ACC112 (cell line): ENCODE measurements at regions not wholly inside any gene's neighbourhood (a gene's known extent, or its start where the extent isn't known, plus 50 kb on each side); places are given as distances from the start of the nearest gene placed in this dataset.
A peak's percentile ranks its signal among the peaks of the same experiment; 100 is the strongest.

Experiments
- H2AFZ ChIP-seq: fragments of 200-600 bp; sonication (generic); one replicate; pipeline ENCODE4 v1.6.0; 2017; ENCODE audit warnings: antibody characterized with exemption, low read length; ENCODE audit not compliant: unreplicated experiment
- H3K27ac ChIP-seq: fragments of 200-600 bp; sonication (generic); 2 replicates; pipeline ENCODE4 v1.5.1; 2014; ENCODE audit warnings: low read depth, mild to moderate bottlenecking, antibody characterized with exemption, low read length, moderate library complexity
- H3K27me3 ChIP-seq: fragments of 200-600 bp; sonication (generic); 2 replicates; pipeline ENCODE4 v1.6.1; 2014; ENCODE audit warnings: mild to moderate bottlenecking, antibody characterized with exemption, low read length, moderate library complexity, mixed read lengths; ENCODE audit not compliant: insufficient read depth
- H3K36me3 ChIP-seq: fragments of 200-600 bp; sonication (generic); 2 replicates; pipeline ENCODE4 v1.6.1; 2016; ENCODE audit warnings: mild to moderate bottlenecking, antibody characterized with exemption, low read length, moderate library complexity, mixed read lengths; ENCODE audit not compliant: insufficient read depth
- H3K4me1 ChIP-seq: fragments of 200-600 bp; sonication (generic); one replicate; pipeline ENCODE4 v1.6.1; 2016; ENCODE audit warnings: low read length, mixed read lengths; ENCODE audit not compliant: insufficient read depth, unreplicated experiment, control insufficient read depth
- H3K4me3 ChIP-seq: fragments of 200-600 bp; sonication (generic); 2 replicates; pipeline ENCODE4 v1.5.1; 2014; ENCODE audit warnings: mild to moderate bottlenecking, low read depth, low read length
- H3K79me2 ChIP-seq: fragments of 200-600 bp; sonication (generic); one replicate; pipeline ENCODE4 v1.6.0; 2016; ENCODE audit warnings: low read length; ENCODE audit not compliant: control insufficient read depth, unreplicated experiment, insufficient read depth

DNA sequence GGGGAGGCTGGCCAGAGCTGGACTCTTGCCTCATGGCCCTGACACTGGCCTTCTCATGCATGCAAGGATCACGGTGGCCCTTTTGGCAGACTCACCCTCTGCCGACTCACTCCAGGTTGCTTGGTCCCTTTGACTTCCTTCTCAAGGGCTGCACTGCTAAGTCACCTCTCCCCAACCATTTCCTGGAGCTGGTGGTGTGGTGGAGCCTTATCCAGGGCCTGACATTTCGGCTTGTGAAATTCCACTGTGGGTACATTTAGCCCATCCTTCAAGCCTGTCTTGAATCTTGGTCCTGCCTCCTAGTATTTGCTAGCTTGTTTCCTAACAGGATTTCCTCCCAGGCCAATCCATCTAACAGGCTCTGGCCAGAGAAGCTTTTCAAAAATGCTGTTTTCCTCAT, 52.6 kb upstream of the JUN start:
- no peaks in the 10 kb centered on the region for H3K27me3 ChIP-seq
- no peaks in the 10 kb centered on the region for H3K36me3 ChIP-seq
- no peak overlapping the region for H2AFZ ChIP-seq
- no peak overlapping the region for H3K27ac ChIP-seq
- no peaks in the 10 kb centered on the region for H3K79me2 ChIP-seq
- no peaks in the 10 kb centered on the region for H3K4me1 ChIP-seq
- H3K4me3 ChIP-seq = no peak overlapping the region

GRCh38 chr1:58837886-58838285, 54.0 kb upstream of the JUN start:
- Histone ChIP-seq H2AFZ (no peak overlapping the region), H3K79me2 (no peaks in the 10 kb centered on the region), H3K27ac (no peak overlapping the region), H3K4me3 (no peak overlapping the region), H3K27me3 (no peaks in the 10 kb centered on the region), H3K36me3 (no peaks in the 10 kb centered on the region), H3K4me1 (no peaks in the 10 kb centered on the region)

DNA sequence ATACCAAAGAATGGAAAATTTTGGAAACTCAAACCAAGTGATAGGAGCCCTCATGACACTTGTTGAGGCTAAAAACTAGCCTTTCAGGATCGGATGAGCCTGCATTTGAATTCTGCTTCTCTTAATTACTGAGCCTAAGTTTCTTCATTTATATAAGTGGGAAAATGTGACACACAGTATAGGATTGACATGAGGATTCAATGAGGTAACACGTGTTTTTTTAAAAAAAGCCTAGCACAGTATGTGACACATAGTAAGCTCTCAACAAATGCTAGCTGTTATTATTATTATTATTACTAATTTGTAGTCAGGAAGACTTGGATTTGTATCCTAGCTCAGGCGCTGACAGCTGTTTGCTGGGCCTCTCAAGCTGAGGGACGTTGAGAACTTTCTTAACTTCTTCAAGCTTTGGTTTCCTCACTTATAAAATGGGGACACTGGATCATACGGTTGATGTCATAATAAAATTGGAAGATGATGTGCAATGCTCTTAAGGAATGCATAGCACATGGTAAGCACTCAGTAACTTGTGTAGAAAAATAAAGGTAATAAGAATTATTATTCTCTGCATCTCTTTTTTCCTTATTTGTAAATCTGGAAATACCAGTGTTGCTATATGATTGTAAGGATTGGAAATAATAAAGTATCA, 55.4 kb upstream of the JUN start:
- Histone ChIP-seq H3K4me1 (no peaks in the 10 kb centered on the region), H2AFZ (no peak overlapping the region), H3K27me3 (no peaks in the 10 kb centered on the region), H3K79me2 (no peaks in the 10 kb centered on the region), H3K36me3 (no peaks in the 10 kb centered on the region), H3K27ac (no peak overlapping the region), H3K4me3 (no peak overlapping the region)

DNA sequence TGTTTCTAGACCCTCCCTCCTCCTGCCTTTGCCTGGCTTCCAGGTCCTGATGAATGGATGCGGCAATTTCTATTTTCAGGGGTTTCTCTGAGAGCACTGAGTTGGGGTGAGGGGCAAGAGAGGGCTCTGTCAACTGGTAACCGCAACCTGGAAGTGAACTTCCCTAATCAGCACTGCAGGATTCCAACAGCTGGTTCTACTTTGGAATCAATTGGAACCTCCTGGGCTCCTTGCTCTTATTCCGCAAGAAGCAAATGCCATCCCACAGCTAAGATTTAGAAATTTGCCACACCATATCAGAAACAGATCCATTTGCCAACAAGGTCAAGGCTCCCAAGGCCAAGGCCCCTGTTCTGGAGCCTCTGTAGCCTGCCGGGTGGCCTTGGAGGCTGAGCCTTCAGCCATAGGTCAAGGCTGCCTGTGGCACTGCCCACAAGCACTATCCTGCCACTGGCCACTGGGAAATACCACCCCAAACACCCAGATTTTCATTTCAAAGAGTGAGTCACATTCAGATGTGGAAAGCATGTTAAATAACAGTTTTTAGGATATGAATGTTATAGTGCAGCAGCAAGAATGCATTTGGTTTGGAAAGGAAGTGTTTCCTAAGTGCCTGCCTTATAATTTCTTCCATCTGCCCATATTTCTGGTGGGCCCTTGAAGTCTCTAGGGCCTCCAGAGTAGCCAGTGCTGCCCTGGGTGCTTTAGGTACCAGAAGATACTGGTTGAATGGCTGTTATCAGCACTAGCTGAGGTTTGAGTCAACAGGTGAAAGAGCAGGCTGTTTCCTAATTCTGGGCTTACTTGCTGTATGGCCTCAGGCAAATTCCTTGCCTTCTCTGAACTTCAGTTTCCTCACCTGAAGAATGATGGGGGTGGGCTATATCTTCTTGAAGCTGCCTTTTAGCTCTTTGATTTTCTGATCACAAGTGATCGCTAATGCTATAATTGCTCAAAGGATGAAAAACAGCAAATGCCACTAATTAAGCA, 56.3 kb upstream of the JUN start:
- Histone ChIP-seq H3K79me2 (no peaks in the 10 kb centered on the region), H3K27me3 (no peaks in the 10 kb centered on the region), H3K27ac (no peak overlapping the region), H2AFZ (peak overlapping the region; percentile 26), H3K4me3 (no peak overlapping the region), H3K36me3 (no peaks in the 10 kb centered on the region), H3K4me1 (peaks cover 6% of the 10 kb centered on the region)

DNA sequence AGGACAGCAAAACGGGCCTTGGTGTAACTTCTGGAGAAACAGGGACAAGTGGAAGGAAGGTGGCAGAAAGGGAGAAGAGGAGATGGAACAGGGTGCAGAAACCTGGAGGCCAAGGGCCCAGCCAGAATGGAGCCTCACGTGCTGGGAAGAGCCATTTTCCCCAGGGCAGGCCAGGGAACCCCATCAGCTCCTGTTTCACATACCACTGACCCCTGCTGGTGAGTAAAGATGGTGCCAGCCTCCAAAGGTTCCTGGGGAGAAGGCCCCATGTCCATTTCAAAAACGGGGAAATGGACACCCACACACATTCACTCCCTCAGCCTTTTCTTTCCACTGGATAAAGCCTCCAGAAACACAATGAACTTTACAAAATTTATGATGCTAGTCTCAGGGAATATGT, 57.6 kb upstream of the JUN start:
- H3K4me3 ChIP-seq = no peak overlapping the region
- H3K27ac ChIP-seq = no peak overlapping the region
- H2AFZ ChIP-seq = no peak overlapping the region

DNA sequence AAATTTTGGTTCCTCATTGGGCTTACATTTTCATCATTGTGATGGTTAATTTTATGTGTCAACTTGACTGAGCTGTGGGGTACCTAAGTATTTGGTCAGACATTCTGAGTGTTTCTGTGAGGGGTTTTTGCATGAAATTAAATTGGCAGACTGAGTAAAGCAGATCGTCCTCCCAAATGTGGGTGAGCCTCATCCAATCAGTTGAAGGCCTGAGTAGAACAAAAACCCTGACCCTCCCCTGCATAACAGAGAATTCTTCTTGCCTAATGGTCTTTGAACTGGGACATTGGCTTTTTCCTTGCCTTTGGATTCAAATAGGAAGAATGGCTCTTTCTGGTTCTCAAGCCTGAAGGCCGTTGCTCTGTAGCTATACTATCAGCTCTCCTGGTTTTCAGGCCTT, 59.1 kb upstream of the JUN start:
- no peaks in the 10 kb centered on the region for H3K36me3 ChIP-seq
- H3K4me3 ChIP-seq = no peak overlapping the region
- no peaks in the 10 kb centered on the region for H3K79me2 ChIP-seq
- peaks cover 11% of the 10 kb centered on the region for H3K4me1 ChIP-seq
- no peaks in the 10 kb centered on the region for H3K27me3 ChIP-seq
- H2AFZ ChIP-seq = no peak overlapping the region
- H3K27ac ChIP-seq = no peak overlapping the region

More for the DNA sequence above, 57.6 kb upstream of the JUN start:
- Histone ChIP-seq H3K36me3 (no peaks in the 10 kb centered on the region), H3K79me2 (no peaks in the 10 kb centered on the region), H3K27me3 (no peaks in the 10 kb centered on the region), H3K4me1 (peaks cover 6% of the 10 kb centered on the region)

- peak overlapping the region; percentile 36; the same call in 1 of the 2 replicates for H3K27ac ChIP-seq
- peaks cover 21% of the 10 kb centered on the region for H3K4me1 ChIP-seq
- H3K79me2 ChIP-seq = no peaks in the 10 kb centered on the region
- H3K4me3 ChIP-seq = no peak overlapping the region
- H3K27me3 ChIP-seq = no peaks in the 10 kb centered on the region
- no peak overlapping the region for H2AFZ ChIP-seq
- no peaks in the 10 kb centered on the region for H3K36me3 ChIP-seq
Measured at GRCh38 chr1:58844176-58844575, 60.3 kb upstream of the JUN start.

- H3K4me3 ChIP-seq = no peak overlapping the region
- no peak overlapping the region for H3K27ac ChIP-seq
- H3K4me1 ChIP-seq = peaks cover 38% of the 10 kb centered on the region
- no peak overlapping the region for H2AFZ ChIP-seq
- H3K36me3 ChIP-seq = no peaks in the 10 kb centered on the region
- no peaks in the 10 kb centered on the region for H3K27me3 ChIP-seq
- H3K79me2 ChIP-seq = no peaks in the 10 kb centered on the region
Measured at GRCh38 chr1:58845942-58846341, 62.1 kb upstream of the JUN start.

DNA sequence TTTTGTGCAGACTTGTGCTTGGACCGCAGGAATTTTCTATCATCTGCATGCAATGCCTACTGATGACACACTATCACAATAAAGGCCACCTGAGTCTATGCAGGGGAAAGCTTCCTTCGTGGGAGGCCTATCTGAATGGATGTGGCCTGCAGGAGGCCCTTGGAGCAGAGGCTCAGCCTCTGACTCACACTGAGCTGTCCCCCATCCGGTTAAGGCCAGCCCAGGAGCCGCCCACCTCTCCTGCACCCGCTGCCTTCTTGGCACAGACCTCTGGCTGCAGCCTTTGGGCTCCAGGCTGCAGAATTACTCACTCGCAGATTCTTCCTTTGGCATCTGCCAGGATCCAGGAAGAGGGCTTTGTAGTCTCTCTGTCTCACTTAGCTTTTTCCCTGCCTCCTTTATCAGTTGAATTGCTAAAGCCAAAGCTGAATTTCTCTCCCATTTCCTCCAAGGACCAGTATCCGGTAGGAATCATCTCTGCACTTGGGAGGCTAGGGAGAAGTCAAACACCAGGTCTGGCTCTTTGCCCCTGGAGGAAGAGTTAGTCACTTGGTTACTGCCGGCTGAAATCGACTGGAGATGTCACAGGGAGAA, 65.1 kb upstream of the JUN start:
- Histone ChIP-seq H3K4me1 (peaks cover 45% of the 10 kb centered on the region), H3K36me3 (no peaks in the 10 kb centered on the region), H3K79me2 (no peaks in the 10 kb centered on the region), H2AFZ (no peak overlapping the region), H3K27me3 (no peaks in the 10 kb centered on the region), H3K27ac (peak overlapping the region; percentile 94), H3K4me3 (peak overlapping the region; percentile 52)

DNA sequence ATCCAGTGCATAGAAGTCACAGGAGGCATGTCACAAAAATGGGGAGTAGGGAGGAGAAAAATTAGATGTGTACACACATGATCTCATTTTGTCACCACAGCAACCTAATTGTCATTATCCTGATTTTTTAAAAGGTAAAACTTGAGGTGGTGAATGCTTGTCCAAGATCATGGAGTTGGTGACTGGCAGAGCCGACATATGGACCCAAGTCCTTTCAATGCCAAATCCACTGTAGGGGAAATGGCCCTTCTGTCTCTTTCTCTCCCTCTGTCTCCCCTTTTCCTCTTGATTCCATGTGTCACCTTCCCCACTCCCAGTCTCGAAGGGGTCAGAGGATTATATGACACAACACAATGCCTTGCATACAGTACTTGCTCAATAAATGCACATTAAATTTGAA, 65.7 kb upstream of the JUN start:
- Histone ChIP-seq H3K27ac (peak overlapping the region; percentile 94), H2AFZ (no peak overlapping the region), H3K36me3 (no peaks in the 10 kb centered on the region), H3K27me3 (no peaks in the 10 kb centered on the region), H3K4me1 (peaks cover 43% of the 10 kb centered on the region), H3K79me2 (no peaks in the 10 kb centered on the region), H3K4me3 (peak overlapping the region; percentile 52)
